HG03469 (cell line): ENCODE measurements at regions not wholly inside any gene's neighbourhood (a gene's known extent, or its start where the extent isn't known, plus 50 kb on each side); places are given as distances from the start of the nearest gene placed in this dataset.

Experiments used
- ATAC-seq: cut with Tn5 transposase; IDR thresholded peaks from one replicate; pipeline ENCODE4 v1.9.1; 2021; ENCODE audit warnings: mild to moderate bottlenecking, moderate library complexity, moderate number of reproducible peaks; ENCODE audit not compliant: unreplicated experiment

- ATAC-seq = no peak
These were observed 781.5 kb upstream of the FBXO33 start for GRCh38 chr14:40213701-40214100.

DNA sequence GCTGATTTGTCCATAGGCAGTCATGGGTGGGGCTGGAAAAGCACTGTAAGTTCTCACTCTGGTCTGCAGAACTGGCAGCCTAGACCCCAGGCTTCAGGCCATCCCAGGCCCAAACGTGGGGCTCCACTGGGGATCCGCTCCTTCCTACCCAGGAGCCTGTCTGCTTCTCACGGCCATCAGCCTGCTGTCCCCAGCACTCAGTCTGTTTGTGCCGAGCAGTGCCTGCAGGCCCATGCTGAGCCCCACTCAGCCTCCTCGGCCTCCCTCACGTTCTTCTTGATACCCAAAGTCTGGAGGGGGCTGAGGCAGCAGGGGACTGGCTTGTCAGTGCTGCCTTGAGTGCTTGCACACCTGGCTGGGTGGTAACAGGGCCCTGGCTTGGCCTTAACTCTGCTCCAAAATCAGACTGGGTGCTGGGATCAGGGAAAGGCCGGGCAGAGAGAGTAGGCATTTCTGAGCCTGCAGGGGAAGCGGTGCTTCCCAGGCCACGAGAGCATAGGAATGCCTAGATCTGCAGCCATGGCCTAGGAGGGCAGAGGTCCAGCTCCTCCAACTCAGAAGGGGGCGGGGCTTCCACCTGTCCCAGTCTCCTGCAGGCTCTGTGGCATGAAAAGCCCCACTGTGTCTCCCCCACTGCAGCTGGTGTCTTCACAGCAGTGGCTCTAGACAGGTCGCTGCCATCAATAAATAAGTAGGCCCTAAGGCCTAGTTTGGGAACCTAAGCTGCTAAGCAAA is 772.4 kb upstream of the FBXO33 start:
- ATAC-seq = no peak

GRCh38 chr14:40199101-40199500 is 766.9 kb upstream of the FBXO33 start:
- no peak for ATAC-seq

DNA sequence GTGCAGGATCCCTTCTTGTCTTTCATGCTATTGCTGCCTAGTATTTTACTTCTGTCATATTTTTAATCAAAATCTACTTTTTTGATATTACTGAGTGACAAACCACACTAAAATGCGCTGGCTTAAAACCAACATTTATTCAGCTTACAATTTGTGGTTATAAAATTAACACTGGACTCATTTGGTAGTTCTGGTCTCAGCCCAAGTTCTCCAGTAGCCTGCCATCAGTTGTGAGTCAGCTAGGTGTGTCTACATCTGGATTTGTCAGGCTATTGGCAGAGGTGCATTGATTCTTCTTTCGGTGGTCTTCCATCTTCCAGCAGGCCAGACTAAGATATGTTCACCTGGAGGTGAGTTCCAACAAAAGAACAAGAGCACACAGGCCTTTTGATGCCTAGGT is 765.1 kb upstream of the FBXO33 start:
- no peak for ATAC-seq

GRCh38 chr14:40188006-40188405 is 755.8 kb upstream of the FBXO33 start:
- ATAC-seq = no peak

- no peak for ATAC-seq
These were observed 731.9 kb upstream of the FBXO33 start for GRCh38 chr14:40164083-40164482.

GRCh38 chr14:40139657-40140056 is 707.4 kb upstream of the FBXO33 start:
- no peak for ATAC-seq

- ATAC-seq = no peak
These were observed 701.2 kb upstream of the FBXO33 start for GRCh38 chr14:40133463-40133862.

DNA sequence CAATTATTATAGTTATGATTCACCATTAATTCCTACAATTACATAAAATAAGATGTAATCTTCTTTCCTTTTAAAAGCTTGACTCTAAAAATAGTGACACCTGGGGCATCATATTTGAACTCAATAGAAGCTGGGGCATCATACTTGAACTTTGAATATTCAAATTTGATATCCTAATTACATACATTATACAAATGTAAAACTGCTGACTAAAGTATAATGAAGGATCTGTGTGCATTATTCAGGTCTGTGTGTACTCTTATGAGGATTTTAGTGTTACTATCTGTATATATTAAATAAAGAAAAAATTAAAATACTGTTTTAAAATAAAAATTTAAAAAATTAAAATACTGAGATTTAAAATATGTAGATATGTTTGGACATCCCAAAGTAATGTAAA is 696.9 kb upstream of the FBXO33 start:
- ATAC-seq = no peak

DNA sequence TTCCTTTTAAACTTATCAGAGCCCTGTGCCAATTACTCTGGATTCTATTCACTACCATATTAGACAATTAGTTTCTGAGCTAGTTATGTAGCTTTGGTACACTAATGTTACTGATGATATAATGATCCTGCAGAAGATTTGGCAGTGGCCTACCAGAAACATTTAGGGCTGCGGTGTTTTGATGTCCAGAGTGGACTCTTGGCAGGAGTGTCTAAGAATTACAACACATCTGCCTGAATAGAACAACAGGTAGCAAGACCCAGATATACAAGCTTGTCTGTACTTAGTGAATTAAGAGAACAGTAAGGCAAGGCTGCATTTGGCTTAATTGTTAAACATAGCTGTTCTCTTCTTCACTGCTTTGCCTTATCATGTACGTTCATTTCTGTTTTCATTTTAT is 691.6 kb upstream of the FBXO33 start:
- ATAC-seq = no peak

GRCh38 chr14:40122968-40123648 is 690.9 kb upstream of the FBXO33 start:
- ATAC-seq = no peak

DNA sequence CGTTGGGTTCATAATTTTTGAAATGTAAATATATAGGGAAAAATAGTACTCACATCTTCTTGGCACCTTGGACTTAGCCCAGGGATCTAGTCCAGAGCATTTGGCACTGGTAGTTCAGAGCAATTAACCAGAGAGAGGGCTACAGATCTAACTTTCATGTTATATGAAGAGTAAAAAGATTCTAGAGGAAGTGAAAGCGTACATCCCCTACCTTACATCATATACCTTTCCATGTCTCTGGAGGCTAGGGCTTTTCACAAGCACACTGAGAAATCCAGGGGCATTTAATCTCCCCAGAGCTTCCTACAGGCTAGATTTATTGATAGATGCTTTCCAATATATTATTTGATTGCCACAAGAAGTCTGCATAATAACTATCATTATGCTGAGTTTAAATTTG is 687.5 kb upstream of the FBXO33 start:
- ATAC-seq = no peak

DNA sequence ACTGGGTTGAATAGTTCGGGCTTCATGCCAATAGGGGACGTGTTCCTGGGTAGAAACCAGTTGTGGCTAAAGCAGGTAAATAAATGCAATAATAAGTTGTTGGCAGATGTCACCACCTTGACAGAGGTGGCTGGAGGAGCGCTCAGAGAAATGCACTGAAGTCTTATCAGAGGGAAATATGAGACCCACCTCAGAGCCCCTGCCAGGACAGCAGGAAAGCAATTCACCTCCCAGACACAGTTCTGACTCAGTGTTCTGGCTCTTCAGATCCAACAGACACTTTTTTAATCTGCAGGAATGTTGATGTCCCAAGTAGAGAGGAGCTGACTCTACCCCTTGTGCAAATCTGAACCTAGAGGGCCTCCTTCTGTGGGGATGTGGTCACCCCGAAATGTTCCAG is 687.1 kb upstream of the FBXO33 start:
- no peak for ATAC-seq

DNA sequence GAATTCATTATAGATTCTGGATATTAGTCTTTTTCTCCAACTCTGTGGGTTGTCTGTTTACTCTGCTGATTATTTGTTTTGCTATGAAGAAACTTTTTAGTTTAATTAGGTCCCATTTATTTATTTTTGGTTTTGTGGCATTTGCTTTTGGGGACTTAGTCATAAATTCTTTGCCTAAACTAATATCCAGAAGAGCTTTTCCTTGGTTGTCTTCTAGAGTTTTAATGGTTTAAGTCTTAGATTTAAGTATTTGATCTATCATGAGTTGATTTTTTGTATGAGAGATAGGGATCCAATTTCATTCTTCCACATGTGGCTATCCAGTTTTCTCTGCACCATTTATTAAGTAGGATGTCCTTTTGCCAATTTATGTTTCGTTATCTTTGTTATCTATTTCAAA is 683.4 kb upstream of the FBXO33 start:
- no peak for ATAC-seq

GRCh38 chr14:40113671-40114070 is 681.4 kb upstream of the FBXO33 start:
- ATAC-seq = no peak

DNA sequence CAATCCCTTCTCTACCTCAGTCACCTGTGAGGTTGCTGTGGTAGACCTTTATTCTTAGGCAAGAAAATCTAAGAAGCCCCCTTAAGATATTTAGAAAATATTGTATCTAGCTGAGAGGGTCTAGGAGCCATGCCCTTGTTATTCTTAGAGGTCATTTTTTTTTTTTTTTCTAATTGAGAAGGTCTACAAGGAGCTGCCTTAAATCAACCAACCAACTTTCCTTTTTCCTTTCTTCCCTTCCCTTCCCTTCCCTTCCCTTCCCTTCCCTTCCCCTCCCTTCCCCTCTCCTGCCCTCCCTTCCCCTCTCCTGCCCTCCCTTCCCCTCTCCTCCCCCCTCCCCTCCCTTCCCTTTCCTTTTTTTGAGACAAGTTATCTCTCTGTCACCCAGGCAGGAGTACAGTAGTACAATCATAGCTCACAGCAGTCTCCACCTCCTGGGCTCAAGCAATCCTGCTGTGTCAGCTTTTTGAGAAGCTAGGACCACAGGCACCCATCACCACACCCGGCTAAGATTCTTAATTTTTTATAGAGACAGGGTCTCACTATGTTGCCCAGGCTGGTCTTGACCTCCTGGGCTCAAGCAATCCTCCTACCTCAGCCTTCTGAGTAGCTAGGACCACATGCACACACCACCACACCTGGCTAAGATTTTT is 668.4 kb upstream of the FBXO33 start:
- ATAC-seq = no peak

DNA sequence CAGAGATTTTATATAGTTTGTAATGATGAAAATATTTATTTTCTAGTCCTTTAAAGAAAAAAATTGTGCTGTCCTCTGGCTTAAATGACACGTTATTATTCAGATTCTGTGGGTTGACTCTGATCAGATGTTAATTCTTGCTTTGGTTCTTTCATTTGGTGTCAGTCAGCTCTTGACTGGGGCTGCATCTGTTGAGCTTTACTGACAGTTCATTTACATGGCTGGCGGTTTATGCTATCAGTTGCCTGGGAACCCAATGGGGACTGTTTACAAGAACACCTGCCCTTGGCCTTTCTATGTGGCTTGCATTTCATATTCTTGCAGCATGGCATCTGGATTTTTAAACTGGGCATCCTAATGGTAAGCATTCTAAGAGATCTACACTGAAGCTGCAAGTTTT is 667.1 kb upstream of the FBXO33 start:
- ATAC-seq = no peak

DNA sequence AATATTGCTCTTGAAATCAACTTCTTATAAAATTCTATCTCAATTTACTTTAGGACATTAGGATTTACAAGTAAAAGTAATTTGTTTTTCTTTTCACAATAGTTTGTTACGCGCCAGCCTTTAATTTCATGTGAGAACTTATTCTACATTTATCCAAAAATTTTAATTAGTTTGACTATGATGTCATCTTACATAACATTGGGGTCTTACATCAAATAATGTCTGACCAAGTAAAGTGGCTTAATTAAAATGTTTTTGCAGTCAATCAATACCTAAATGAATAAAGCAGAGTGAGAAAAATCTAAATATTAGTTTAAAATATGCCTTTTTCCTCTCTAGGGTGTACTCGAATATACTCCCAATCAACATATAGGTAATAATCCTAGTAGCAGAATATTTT is 666.2 kb upstream of the FBXO33 start:
- ATAC-seq = no peak

- no peak for ATAC-seq
These were observed 664.7 kb upstream of the FBXO33 start for GRCh38 chr14:40096968-40097367.

GRCh38 chr14:40093800-40094199 is 661.6 kb upstream of the FBXO33 start:
- no peak for ATAC-seq

DNA sequence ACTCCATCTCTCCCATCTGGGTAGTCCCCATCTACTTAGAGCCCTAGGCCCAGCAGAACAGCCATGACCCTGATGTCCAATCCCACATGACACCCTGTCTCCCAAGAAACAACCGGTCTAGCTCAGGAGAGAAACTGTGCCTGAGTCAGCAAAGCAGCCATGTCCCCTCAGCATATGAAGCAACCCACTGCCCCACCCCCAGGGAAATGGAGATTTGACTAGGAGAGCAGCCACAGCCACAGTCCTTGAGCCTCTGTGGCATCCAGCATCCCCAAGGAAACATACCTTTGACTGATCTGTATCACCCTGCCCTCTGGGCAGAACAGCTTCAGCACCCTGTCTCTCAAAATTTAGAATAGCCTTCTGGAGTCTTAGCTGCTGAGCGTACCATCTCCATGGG is 641.9 kb upstream of the FBXO33 start:
- ATAC-seq = no peak

GRCh38 chr14:40072175-40072574 is 639.9 kb upstream of the FBXO33 start:
- no peak for ATAC-seq
